GM18861 (cell line): ENCODE measurements at regions not wholly inside any gene's neighbourhood (a gene's known extent, or its start where the extent isn't known, plus 50 kb on each side); places are given as distances from the start of the nearest gene placed in this dataset.
"Not testable (repeated sequence)": the region's sequence is repeated elsewhere in the genome, so short reads cannot be mapped to it uniquely, and the experiment has no call there.

Experiments used
- ATAC-seq: cut with Tn5 transposase; IDR thresholded peaks from one replicate; pipeline ENCODE4 v1.9.1; 2021; ENCODE audit not compliant: unreplicated experiment

- no peak for ATAC-seq
Observed at GRCh38 chr5:71904852-71905251, 185.8 kb downstream of the CARTPT start.

GRCh38 chr5:71905834-71906711 is 187.0 kb downstream of the CARTPT start:
- ATAC-seq, result no peak

GRCh38 chr5:71907001-71907588 is 188.0 kb downstream of the CARTPT start:
- ATAC-seq, result no peak

GRCh38 chr5:71907608-71908145 is 188.6 kb downstream of the CARTPT start:
- no peak for ATAC-seq

GRCh38 chr5:71910741-71911140 is 191.7 kb downstream of the CARTPT start:
- no peak for ATAC-seq

- ATAC-seq, result no peak
Observed at GRCh38 chr5:71912021-71912420, 192.9 kb downstream of the CARTPT start.

GRCh38 chr5:71914281-71914680 is 193.0 kb upstream of the MAP1B start:
- no peak for ATAC-seq

- ATAC-seq, result no peak
Observed at GRCh38 chr5:71922584-71923106, 184.6 kb upstream of the MAP1B start.

GRCh38 chr5:71923755-71924154 is 183.5 kb upstream of the MAP1B start:
- no peak for ATAC-seq

GRCh38 chr5:71924325-71924724 is 182.9 kb upstream of the MAP1B start:
- ATAC-seq, result no peak

GRCh38 chr5:71924980-71925379 is 182.3 kb upstream of the MAP1B start:
- ATAC-seq, result no peak

GRCh38 chr5:71925608-71926091 is 181.6 kb upstream of the MAP1B start:
- ATAC-seq, result no peak

GRCh38 chr5:71929003-71929402 is 178.3 kb upstream of the MAP1B start:
- no peak for ATAC-seq

GRCh38 chr5:71930554-71930953 is 176.7 kb upstream of the MAP1B start:
- not testable (repeated sequence) for ATAC-seq

GRCh38 chr5:71932131-71932654 is 175.1 kb upstream of the MAP1B start:
- ATAC-seq, result no peak

GRCh38 chr5:71932655-71933338 is 174.5 kb upstream of the MAP1B start:
- no peak for ATAC-seq

- no peak for ATAC-seq
Observed at GRCh38 chr5:71934322-71934721, 173.0 kb upstream of the MAP1B start.

GRCh38 chr5:71937921-71938698 is 169.2 kb upstream of the MAP1B start:
- no peak for ATAC-seq

- ATAC-seq, result no peak
Observed at GRCh38 chr5:71938895-71939294, 168.4 kb upstream of the MAP1B start.
